Glutamatergic neuron (in vitro differentiated cells): ENCODE measurements at regions not wholly inside any gene's neighbourhood (a gene's known extent, or its start where the extent isn't known, plus 50 kb on each side); places are given as distances from the start of the nearest gene placed in this dataset.

Experiments used
- DNase-seq: peaks from one replicate; pipeline ENCODE4 v3.0.0; 2022
- H3K27ac Mint-ChIP-seq: one replicate; pipeline ENCODE4 v1.8.0; 2020; ENCODE audit warnings: mild to moderate bottlenecking, mixed read lengths, inconsistent platforms; ENCODE audit not compliant: unreplicated experiment
- H3K27me3 Mint-ChIP-seq: one replicate; pipeline ENCODE4 v1.8.0; 2020; ENCODE audit warnings: mild to moderate bottlenecking, moderate library complexity, mixed read lengths, inconsistent platforms; ENCODE audit not compliant: unreplicated experiment
- H3K36me3 Mint-ChIP-seq: one replicate; pipeline ENCODE4 v1.8.0; 2020; ENCODE audit warnings: mild to moderate bottlenecking, mixed read lengths, inconsistent platforms; ENCODE audit not compliant: unreplicated experiment
- H3K4me1 Mint-ChIP-seq: one replicate; pipeline ENCODE4 v1.8.0; 2020; ENCODE audit warnings: mild to moderate bottlenecking, low read depth, mixed read lengths, inconsistent platforms; ENCODE audit not compliant: unreplicated experiment
- H3K4me3 Mint-ChIP-seq: one replicate; pipeline ENCODE4 v1.8.0; 2020; ENCODE audit warnings: mild to moderate bottlenecking, mixed read lengths, inconsistent platforms; ENCODE audit not compliant: unreplicated experiment
- H3K9me3 Mint-ChIP-seq: one replicate; pipeline ENCODE4 v1.8.0; 2020; ENCODE audit warnings: mild to moderate bottlenecking, moderate library complexity, mixed read lengths, inconsistent platforms; ENCODE audit not compliant: unreplicated experiment
- TF ChIP-seq, protein P1 (sequence below): fragments of 200-600 bp; sonication (generic); IDR thresholded peaks from one replicate; pipeline ENCODE4 v1.5.0; 2021; ENCODE audit not compliant: partially characterized antibody, unreplicated experiment

- Mint-ChIP-seq H3K36me3 (no peaks in the 10 kb centered on the region), H3K4me1 (no peaks in the 10 kb centered on the region)
These were observed 694.3 kb upstream of the NR5A2 start for GRCh38 chr1:199333180-199333579.

DNA sequence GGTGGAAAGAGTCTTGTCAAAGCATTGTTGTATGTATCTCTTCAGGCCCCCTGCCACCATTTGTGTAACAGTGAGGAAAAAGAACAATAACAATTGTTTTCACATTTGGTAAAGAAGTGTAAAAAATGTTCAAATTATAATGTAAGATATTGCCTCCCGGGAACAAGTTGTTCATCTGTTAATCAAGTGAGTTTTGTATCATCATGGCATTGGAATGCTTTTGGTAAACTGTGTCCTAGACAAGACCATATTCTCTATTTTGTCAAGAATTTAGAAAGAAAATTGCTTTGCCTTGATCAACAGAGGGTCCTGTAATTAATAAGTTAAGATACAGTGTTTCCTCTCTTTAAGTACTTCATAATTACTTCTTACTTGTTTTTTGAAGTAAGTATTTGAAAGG, 692.0 kb upstream of the NR5A2 start:
- Mint-ChIP-seq H3K27ac (no peak overlapping the region), H3K4me1 (no peaks in the 10 kb centered on the region), H3K4me3 (no peak overlapping the region), H3K36me3 (no peaks in the 10 kb centered on the region), H3K9me3 (no peaks in the 10 kb centered on the region), H3K27me3 (no peaks in the 10 kb centered on the region)
- TF ChIP-seq, protein P1, sequence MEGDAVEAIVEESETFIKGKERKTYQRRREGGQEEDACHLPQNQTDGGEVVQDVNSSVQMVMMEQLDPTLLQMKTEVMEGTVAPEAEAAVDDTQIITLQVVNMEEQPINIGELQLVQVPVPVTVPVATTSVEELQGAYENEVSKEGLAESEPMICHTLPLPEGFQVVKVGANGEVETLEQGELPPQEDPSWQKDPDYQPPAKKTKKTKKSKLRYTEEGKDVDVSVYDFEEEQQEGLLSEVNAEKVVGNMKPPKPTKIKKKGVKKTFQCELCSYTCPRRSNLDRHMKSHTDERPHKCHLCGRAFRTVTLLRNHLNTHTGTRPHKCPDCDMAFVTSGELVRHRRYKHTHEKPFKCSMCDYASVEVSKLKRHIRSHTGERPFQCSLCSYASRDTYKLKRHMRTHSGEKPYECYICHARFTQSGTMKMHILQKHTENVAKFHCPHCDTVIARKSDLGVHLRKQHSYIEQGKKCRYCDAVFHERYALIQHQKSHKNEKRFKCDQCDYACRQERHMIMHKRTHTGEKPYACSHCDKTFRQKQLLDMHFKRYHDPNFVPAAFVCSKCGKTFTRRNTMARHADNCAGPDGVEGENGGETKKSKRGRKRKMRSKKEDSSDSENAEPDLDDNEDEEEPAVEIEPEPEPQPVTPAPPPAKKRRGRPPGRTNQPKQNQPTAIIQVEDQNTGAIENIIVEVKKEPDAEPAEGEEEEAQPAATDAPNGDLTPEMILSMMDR, result no peak
- DNase-seq, result no peak

More at GRCh38 chr1:199333180-199333579, 694.3 kb upstream of the NR5A2 start:
- TF ChIP-seq, protein P1, result no peak
- DNase-seq, result no peak
- no peaks in the 10 kb centered on the region for H3K9me3 Mint-ChIP-seq
- H3K27ac Mint-ChIP-seq, result no peak overlapping the region
- no peaks in the 10 kb centered on the region for H3K27me3 Mint-ChIP-seq
- no peak overlapping the region for H3K4me3 Mint-ChIP-seq

GRCh38 chr1:199336745-199337640, 690.5 kb upstream of the NR5A2 start:
- TF ChIP-seq, protein P1, result no peak
- Mint-ChIP-seq H3K27ac (no peak overlapping the region), H3K4me3 (no peak overlapping the region), H3K4me1 (no peaks in the 10 kb centered on the region), H3K27me3 (no peaks in the 10 kb centered on the region), H3K9me3 (no peaks in the 10 kb centered on the region), H3K36me3 (no peaks in the 10 kb centered on the region)
- DNase-seq, result no peak

- no peak for DNase-seq
- Mint-ChIP-seq H3K27ac (no peak overlapping the region), H3K27me3 (no peaks in the 10 kb centered on the region), H3K9me3 (no peaks in the 10 kb centered on the region), H3K36me3 (no peaks in the 10 kb centered on the region), H3K4me3 (no peak overlapping the region), H3K4me1 (no peaks in the 10 kb centered on the region)
- TF ChIP-seq, protein P1, result no peak
These were observed 688.8 kb upstream of the NR5A2 start for GRCh38 chr1:199338760-199339159.

DNA sequence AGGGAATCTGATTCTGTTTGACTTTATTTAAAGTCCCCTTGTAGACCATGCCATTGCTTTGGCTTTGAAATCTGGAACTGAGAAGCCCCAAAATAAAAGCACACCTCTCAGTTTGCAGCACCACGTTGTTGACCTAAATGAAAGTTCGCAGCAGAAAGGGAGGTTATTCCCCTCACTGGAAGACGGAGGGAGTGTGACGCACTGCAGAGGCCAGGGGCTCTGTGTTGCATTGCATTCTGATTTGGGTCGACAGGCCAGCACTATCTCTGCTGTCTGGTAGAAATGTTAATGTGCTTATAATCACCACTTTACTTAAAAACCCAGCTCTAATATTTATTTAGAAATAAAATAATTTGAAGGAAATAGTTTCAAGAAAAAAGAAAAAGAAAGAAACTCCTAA, 675.2 kb upstream of the NR5A2 start:
- no peak for DNase-seq
- H3K4me3 Mint-ChIP-seq, result no peak overlapping the region
- TF ChIP-seq, protein P1, result no peak
- H3K27ac Mint-ChIP-seq, result no peak overlapping the region
- no peaks in the 10 kb centered on the region for H3K4me1 Mint-ChIP-seq
- H3K36me3 Mint-ChIP-seq, result peaks cover 4% of the 10 kb centered on the region
- H3K9me3 Mint-ChIP-seq, result no peaks in the 10 kb centered on the region
- no peaks in the 10 kb centered on the region for H3K27me3 Mint-ChIP-seq
